IMR-90 (cell line): ENCODE measurements at regions not wholly inside any gene's neighbourhood (a gene's known extent, or its start where the extent isn't known, plus 50 kb on each side); places are given as distances from the start of the nearest gene placed in this dataset.

ENCODE experiments used
- ATAC-seq: fragments of 200-7000 bp; cut with Tn5 transposase; 2 replicates; pipeline ENCODE4 v1.9.1; 2020; ENCODE audit warnings: low read depth, mild to moderate bottlenecking, moderate library complexity
- BruUV-seq: library from RNA; stranded (reverse); fragments of 400-500 nt; replicated peaks from 2 replicates; lab custom pipeline; 2021; lab: Mats Ljungman, UMichigan
- CTCF ChIA-PET: fragments of 300-600 bp; formaldehyde crosslinking; extraction: SDS; loops from one replicate; lab custom pipeline; 2021; ENCODE audit warnings: antibody characterized with exemption; lab: Yijun Ruan, JAX
- POLR2A ChIA-PET: fragments of 300-600 bp; sonication (Branson Sonifier 250); formaldehyde crosslinking; loops from one replicate; lab custom pipeline; 2022; ENCODE audit warnings: antibody characterized with exemption; ENCODE audit not compliant: unreplicated experiment; lab: Charles Lee
- DNase-seq: peaks from one replicate; pipeline ENCODE4 v3.0.0; 2013
- H2AFZ ChIP-seq: replicated peaks from 2 replicates; pipeline ENCODE3; 2013; ENCODE audit warnings: low read length, mild to moderate bottlenecking; ENCODE audit not compliant: poor library complexity
- H2AK5ac ChIP-seq: 2 replicates; pipeline ENCODE4 v1.6.1; 2013; ENCODE audit warnings: low read depth, low read length, inconsistent platforms
- H2AK9ac ChIP-seq: replicated peaks from 2 replicates; pipeline ENCODE3; 2013; ENCODE audit warnings: mild to moderate bottlenecking, low read depth, low read length, moderate library complexity; ENCODE audit not compliant: poor library complexity
- H2BK120ac ChIP-seq: 2 replicates; pipeline ENCODE4 v1.6.1; 2013; ENCODE audit warnings: low read depth, low read length, inconsistent platforms
- H2BK15ac ChIP-seq: 3 replicates; pipeline ENCODE4 v1.6.1; 2013; ENCODE audit warnings: low read depth, low read length, inconsistent platforms
- H2BK20ac ChIP-seq: 2 replicates; pipeline ENCODE4 v1.6.1; 2013; ENCODE audit warnings: low read depth, mild to moderate bottlenecking, inconsistent platforms, low read length, moderate library complexity
- H2BK5ac ChIP-seq: 2 replicates; pipeline ENCODE4 v1.6.1; 2013; ENCODE audit warnings: mild to moderate bottlenecking, low read depth, low read length, inconsistent platforms; ENCODE audit not compliant: poor library complexity, severe bottlenecking
- H3K14ac ChIP-seq: replicated peaks from 2 replicates; pipeline ENCODE4 v1.6.1; 2013; ENCODE audit warnings: low read depth, low read length, inconsistent platforms
- H3K18ac ChIP-seq: 2 replicates; pipeline ENCODE4 v1.6.1; 2013; ENCODE audit warnings: low read depth, low read length, control low read depth
- H3K23ac ChIP-seq: 2 replicates; pipeline ENCODE4 v1.6.1; 2013; ENCODE audit warnings: low read depth, low read length, inconsistent platforms
- H3K27ac ChIP-seq: 2 replicates; pipeline ENCODE4 v1.5.1; 2013; ENCODE audit warnings: mild to moderate bottlenecking, control low read depth, low read length; ENCODE audit not compliant: insufficient read depth
- H3K27me3 ChIP-seq: 2 replicates; pipeline ENCODE4 v1.6.1; 2013; ENCODE audit warnings: low read length; ENCODE audit not compliant: control insufficient read depth, insufficient read depth
- H3K36me3 ChIP-seq: 2 replicates; pipeline ENCODE4 v1.6.1; 2013; ENCODE audit warnings: low read length, mixed read lengths; ENCODE audit not compliant: control insufficient read depth, insufficient read depth
- H3K4ac ChIP-seq: 2 replicates; pipeline ENCODE4 v1.6.1; 2013; ENCODE audit warnings: low read depth, low read length, inconsistent platforms
- H3K4me1 ChIP-seq: 2 replicates; pipeline ENCODE4 v1.6.1; 2013; ENCODE audit warnings: low read length, mixed read lengths; ENCODE audit not compliant: control insufficient read depth, insufficient read depth
- H3K4me2 ChIP-seq: 2 replicates; pipeline ENCODE4 v1.6.1; 2013; ENCODE audit warnings: low read depth, mild to moderate bottlenecking, control low read depth, low read length, moderate library complexity
- H3K4me3 ChIP-seq: 2 replicates; pipeline ENCODE4 v1.5.1; 2013; ENCODE audit warnings: low read depth, mild to moderate bottlenecking, control low read depth, low read length, moderate library complexity; ENCODE audit not compliant: insufficient read depth
- H3K56ac ChIP-seq: 2 replicates; pipeline ENCODE4 v1.6.1; 2013; ENCODE audit warnings: low read length, inconsistent platforms; ENCODE audit not compliant: insufficient read depth; ENCODE audit errors: extremely low read depth
- H3K79me1 ChIP-seq, 2 experiments: 2 replicates each; pipeline ENCODE4 v1.6.1; 2013; ENCODE audit warnings: low read length in 2 of 2, inconsistent platforms in 1 of 2, low read depth in 1 of 2
- H3K9ac ChIP-seq: 2 replicates; pipeline ENCODE4 v1.6.1; 2013; ENCODE audit warnings: low read depth, low read length, control low read depth
- H3K9me1 ChIP-seq: 2 replicates; pipeline ENCODE4 v1.6.1; 2013; ENCODE audit warnings: low read length, inconsistent platforms; ENCODE audit not compliant: insufficient read depth
- H3K9me3 ChIP-seq: 2 replicates; pipeline ENCODE4 v1.6.1; 2013; ENCODE audit warnings: low read length; ENCODE audit not compliant: control insufficient read depth, insufficient read depth
- H4K20me1 ChIP-seq: 2 replicates; pipeline ENCODE4 v1.6.1; 2013; ENCODE audit warnings: low read length, inconsistent platforms; ENCODE audit not compliant: insufficient read depth
- H4K5ac ChIP-seq: 2 replicates; pipeline ENCODE4 v1.6.1; 2013; ENCODE audit warnings: mild to moderate bottlenecking, low read depth, low read length, control low read depth
- H4K8ac ChIP-seq, 2 experiments: 2 replicates each; pipeline ENCODE4 v1.6.1; 2013; ENCODE audit warnings: low read depth in 2 of 2, low read length in 2 of 2, control low read depth in 1 of 2, inconsistent platforms in 1 of 2
- H4K91ac ChIP-seq: 2 replicates; pipeline ENCODE4 v1.6.1; 2013; ENCODE audit warnings: low read depth, low read length, inconsistent platforms; ENCODE audit not compliant: insufficient read depth
- BHLHE40 ChIP-seq: fragments of 150-350 bp; IDR thresholded peaks from 2 replicates; pipeline ENCODE4 v1.6.1; 2016; ENCODE audit warnings: mild to moderate bottlenecking, low read depth, low read length
- CEBPB ChIP-seq: IDR thresholded peaks from 2 replicates; pipeline ENCODE4 v1.6.1; 2012; ENCODE audit warnings: low read depth, low read length, improper control_type of control experiment
- CHD1 ChIP-seq: IDR thresholded peaks from 2 replicates; pipeline ENCODE4 v1.6.1; 2012; ENCODE audit warnings: low read depth, low read length, improper control_type of control experiment
- FOS ChIP-seq: fragments of 150-350 bp; IDR thresholded peaks from 2 replicates; pipeline ENCODE4 v1.6.1; 2016; ENCODE audit warnings: low read depth, low read length
- MAFK ChIP-seq: IDR thresholded peaks from 2 replicates; pipeline ENCODE4 v1.6.1; 2012; ENCODE audit warnings: low read depth, low read length, improper control_type of control experiment
- MAZ ChIP-seq: IDR thresholded peaks from 2 replicates; pipeline ENCODE4 v1.6.1; 2012; ENCODE audit warnings: low read depth, mild to moderate bottlenecking, low read length, improper control_type of control experiment, moderate library complexity, borderline replicate concordance
- MXI1 ChIP-seq: IDR thresholded peaks from 2 replicates; pipeline ENCODE4 v1.6.1; 2012; ENCODE audit warnings: low read depth, mild to moderate bottlenecking, low read length, moderate library complexity, borderline replicate concordance
- RAD21 ChIP-seq: IDR thresholded peaks from 2 replicates; pipeline ENCODE4 v1.6.1; 2012; ENCODE audit warnings: low read length, improper control_type of control experiment
- RFX5 ChIP-seq: IDR thresholded peaks from 2 replicates; pipeline ENCODE4 v1.8.0; 2012; ENCODE audit warnings: low read depth, mild to moderate bottlenecking, low read length, moderate library complexity
- WGBS, 2 experiments: methylation state at CpG; one replicate each; pipeline versions ENCODE4 v1.1.5 to v1.1.7; 2013; ENCODE audit warnings: missing lambda C conversion rate in 2 of 2; ENCODE audit not compliant: insufficient read length in 1 of 2; ENCODE audit errors: extremely low coverage in 2 of 2; 5-methylcytosine and 5-hydroxymethylcytosine counted together
- dilution Hi-C: fragments of 300-500 bp; cut with HindIII; formaldehyde crosslinking; loops from one replicate; pipeline ENCODE4 v1.14.3; 2018; ENCODE audit warnings: low sequenced_read_pairs; ENCODE audit not compliant: unreplicated experiment
- in situ Hi-C: fragments of 300-500 bp; cut with MboI; formaldehyde crosslinking; loops from 3 replicates; pipeline ENCODE4 v1.14.3; 2019; ENCODE audit warnings: low sequenced_read_pairs, inconsistent platforms, mixed read lengths
- intact Hi-C: fragments of 100-400 bp; cut with micrococcal nuclease; formaldehyde crosslinking; loops from 2 replicates; pipeline ENCODE4 v1.10.0; 2022
- TF ChIP-seq, protein P1 (sequence below): fragments of 150-350 bp; IDR thresholded peaks from 2 replicates; pipeline ENCODE4 v1.6.1; 2017; ENCODE audit warnings: mild to moderate bottlenecking, antibody characterized with exemption, low read length, low read depth
- TF ChIP-seq, protein P2 (sequence below): conservative IDR thresholded peaks from 2 replicates; pipeline ENCODE4 v1.5.1; 2012; ENCODE audit warnings: mild to moderate bottlenecking, low read depth, low read length, improper control_type of control experiment

DNA sequence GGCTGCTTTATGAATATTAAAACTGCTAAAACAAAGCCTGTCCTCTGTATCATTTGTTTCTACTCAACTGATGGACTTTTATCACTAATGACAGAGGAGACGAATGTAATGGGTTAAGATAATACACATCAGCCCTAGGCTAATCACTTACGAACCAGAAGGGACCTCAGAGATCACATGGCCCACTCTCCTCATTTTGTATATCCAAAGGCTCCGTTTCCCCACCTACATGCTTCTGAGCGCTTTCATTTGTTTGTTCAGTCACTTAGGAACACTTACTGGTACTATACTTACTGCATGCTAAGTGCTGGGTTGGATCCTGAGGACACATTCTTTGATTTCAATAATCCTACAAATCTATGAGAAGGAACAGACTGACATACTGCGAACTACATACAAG is 169.3 kb downstream of the CEP135 start:
- dilution Hi-C loops = no loop called here
- no CpG with 5 or more reads among the region's 5 CpGs for WGBS, 2 experiments
- CTCF ChIA-PET = interaction anchor here (0.6 kb wide), 1 partner anchor 21 kb away, joined by 3 read pairs; no protein-coding TSS in a partner anchor

More for the DNA sequence above, 169.3 kb downstream of the CEP135 start:
- H4K20me1 ChIP-seq = no peaks in the 10 kb centered on the region
- H3K9me1 ChIP-seq = no peaks in the 10 kb centered on the region
- POLR2A ChIA-PET = no interaction called here
- H3K4me1 ChIP-seq = no peaks in the 10 kb centered on the region
- in situ Hi-C loops = no loop called here
- no peak overlapping the region for H3K4me2 ChIP-seq
- no peak overlapping the region for H2BK5ac ChIP-seq
- no peak overlapping the region for H4K5ac ChIP-seq
- H2AK5ac ChIP-seq = no peak overlapping the region
- no peak for ATAC-seq
- no peak overlapping the region for H2BK120ac ChIP-seq
- no peaks in the 10 kb centered on the region for H3K36me3 ChIP-seq
- no peak overlapping the region for H2AFZ ChIP-seq
- H4K91ac ChIP-seq = no peak overlapping the region
- intact Hi-C loops = no loop called here
- no peak overlapping the region for H2AK9ac ChIP-seq
- no peak overlapping the region for H3K14ac ChIP-seq
- H3K9ac ChIP-seq = no peak overlapping the region
- TF ChIP-seq, protein P1, sequence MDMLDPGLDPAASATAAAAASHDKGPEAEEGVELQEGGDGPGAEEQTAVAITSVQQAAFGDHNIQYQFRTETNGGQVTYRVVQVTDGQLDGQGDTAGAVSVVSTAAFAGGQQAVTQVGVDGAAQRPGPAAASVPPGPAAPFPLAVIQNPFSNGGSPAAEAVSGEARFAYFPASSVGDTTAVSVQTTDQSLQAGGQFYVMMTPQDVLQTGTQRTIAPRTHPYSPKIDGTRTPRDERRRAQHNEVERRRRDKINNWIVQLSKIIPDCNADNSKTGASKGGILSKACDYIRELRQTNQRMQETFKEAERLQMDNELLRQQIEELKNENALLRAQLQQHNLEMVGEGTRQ = no peak
- TF ChIP-seq MAFK = no peak
- TF ChIP-seq MAZ = no peak
- TF ChIP-seq CHD1 = no peak
- no peak for TF ChIP-seq CEBPB
- no peak for TF ChIP-seq FOS
- TF ChIP-seq MXI1 = no peak
- no peak for TF ChIP-seq RAD21
- TF ChIP-seq RFX5 = no peak
- TF ChIP-seq BHLHE40 = no peak
- TF ChIP-seq, protein P2, sequence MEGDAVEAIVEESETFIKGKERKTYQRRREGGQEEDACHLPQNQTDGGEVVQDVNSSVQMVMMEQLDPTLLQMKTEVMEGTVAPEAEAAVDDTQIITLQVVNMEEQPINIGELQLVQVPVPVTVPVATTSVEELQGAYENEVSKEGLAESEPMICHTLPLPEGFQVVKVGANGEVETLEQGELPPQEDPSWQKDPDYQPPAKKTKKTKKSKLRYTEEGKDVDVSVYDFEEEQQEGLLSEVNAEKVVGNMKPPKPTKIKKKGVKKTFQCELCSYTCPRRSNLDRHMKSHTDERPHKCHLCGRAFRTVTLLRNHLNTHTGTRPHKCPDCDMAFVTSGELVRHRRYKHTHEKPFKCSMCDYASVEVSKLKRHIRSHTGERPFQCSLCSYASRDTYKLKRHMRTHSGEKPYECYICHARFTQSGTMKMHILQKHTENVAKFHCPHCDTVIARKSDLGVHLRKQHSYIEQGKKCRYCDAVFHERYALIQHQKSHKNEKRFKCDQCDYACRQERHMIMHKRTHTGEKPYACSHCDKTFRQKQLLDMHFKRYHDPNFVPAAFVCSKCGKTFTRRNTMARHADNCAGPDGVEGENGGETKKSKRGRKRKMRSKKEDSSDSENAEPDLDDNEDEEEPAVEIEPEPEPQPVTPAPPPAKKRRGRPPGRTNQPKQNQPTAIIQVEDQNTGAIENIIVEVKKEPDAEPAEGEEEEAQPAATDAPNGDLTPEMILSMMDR = no peak
- H3K79me1 ChIP-seq = no peaks in the 10 kb centered on the region
- DNase-seq = no peak
- no peaks in the 10 kb centered on the region for H3K27me3 ChIP-seq
- no peaks in the 10 kb centered on the region for H3K9me3 ChIP-seq
- H3K27ac ChIP-seq = no peak overlapping the region
- no peak overlapping the region for H2BK20ac ChIP-seq
- H3K23ac ChIP-seq = no peak overlapping the region
- no peak overlapping the region for H4K8ac ChIP-seq
- BruUV-seq = no TSS peak
- no peak overlapping the region for H3K18ac ChIP-seq
- H2BK15ac ChIP-seq = no peak overlapping the region
- H3K56ac ChIP-seq = no peak overlapping the region
- H3K4me3 ChIP-seq = no peak overlapping the region
- no peak overlapping the region for H3K4ac ChIP-seq
